Suppressor macrophage treated with lipopolysaccharide for 4 hours (primary cell): ENCODE measurements at regions not wholly inside any gene's neighbourhood (a gene's known extent, or its start where the extent isn't known, plus 50 kb on each side); places are given as distances from the start of the nearest gene placed in this dataset.
"Not testable (repeated sequence)": the region's sequence is repeated elsewhere in the genome, so short reads cannot be mapped to it uniquely, and the experiment has no call there.

Source experiments
- DNase-seq: peaks from one replicate; pipeline ENCODE4 v3.0.0-alpha.2; 2020

- no peak for DNase-seq
Measured at GRCh38 chr3:61445924-61446323, 115.4 kb upstream of the PTPRG start.

DNA sequence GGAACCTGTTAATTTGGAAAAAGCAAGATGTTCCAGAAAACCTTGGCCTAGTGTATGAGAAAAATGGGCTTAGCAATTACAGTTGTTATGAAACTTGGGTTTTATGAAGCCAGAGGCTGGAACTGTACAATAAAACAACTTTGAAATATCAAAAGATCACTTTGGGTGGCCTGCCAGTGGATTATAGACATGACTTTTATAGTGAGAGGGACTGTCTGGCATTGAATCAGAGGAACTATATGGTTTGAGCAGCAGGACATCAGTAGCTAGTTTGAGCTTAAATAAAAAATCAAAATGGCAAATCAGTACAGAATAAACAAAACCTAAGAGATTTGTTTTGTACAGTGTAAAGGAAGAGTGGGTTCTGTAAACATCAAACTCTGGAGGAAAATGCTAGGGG, 115.0 kb upstream of the PTPRG start:
- no peak for DNase-seq

GRCh38 chr3:61448378-61448777, 113.0 kb upstream of the PTPRG start:
- no peak for DNase-seq

DNA sequence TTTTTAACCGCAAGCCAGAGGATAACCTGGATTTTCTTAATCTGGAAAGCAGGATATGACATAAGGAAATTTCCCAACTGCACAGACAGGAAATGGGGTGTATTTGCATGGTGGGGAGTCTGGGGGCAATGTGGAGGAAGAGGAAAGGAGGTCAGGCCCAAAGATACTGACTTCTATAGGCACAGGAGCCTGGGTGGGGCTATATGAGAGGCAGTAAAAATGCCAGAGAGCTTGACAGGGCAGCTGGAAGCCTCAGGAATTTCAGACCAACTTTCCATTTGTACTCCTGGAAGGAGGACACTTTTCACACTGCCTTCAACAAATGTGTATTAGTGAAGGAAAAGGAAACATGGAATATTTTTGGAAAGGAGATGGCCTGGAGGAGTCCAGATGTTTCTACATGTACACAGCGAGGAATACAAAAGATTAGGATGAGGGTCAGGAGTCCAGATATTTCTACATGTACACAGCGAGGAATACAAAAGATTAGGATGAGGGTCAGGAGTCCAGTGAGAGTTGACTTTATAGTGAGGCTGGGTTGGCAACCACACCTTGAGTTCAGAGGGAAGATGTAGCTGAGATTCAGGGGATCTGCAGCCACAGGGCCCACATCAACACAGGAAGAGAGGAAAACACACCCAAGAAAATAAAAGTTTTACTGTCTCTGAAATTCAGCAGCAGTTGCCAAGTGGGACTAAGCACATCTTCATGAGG, 111.9 kb upstream of the PTPRG start:
- DNase-seq: no peak

GRCh38 chr3:61450866-61451265, 110.5 kb upstream of the PTPRG start:
- no peak for DNase-seq

GRCh38 chr3:61451841-61452240, 109.5 kb upstream of the PTPRG start:
- no peak for DNase-seq

DNA sequence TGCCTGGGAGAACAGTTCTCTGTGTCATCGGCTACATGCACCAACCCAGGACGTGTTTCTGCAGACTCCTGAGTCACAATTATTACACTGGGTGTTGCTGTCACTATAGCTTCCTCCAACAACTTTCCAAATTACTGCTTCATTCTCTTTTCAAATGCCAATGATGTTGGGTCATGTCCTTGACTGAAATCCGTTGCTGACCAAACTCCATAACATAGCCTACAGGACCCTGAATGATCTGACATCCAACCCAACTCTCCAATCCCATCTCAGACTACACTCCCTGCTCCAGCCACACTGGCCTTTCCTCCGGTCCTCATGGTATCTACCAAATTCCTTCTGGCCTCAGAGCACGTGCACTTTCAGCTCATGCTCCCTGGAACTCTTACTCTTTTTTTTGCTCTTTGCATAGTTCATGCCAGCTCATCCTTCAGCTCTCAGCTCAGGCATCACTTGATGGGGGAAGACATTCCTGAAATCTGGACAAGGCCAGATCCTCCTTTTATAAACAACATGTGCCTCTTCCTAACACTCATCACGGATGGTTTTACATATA, 108.8 kb upstream of the PTPRG start:
- no peak for DNase-seq

GRCh38 chr3:61454006-61454585, 107.3 kb upstream of the PTPRG start:
- DNase-seq: no peak

- DNase-seq: no peak
Measured at GRCh38 chr3:61454801-61455200, 106.6 kb upstream of the PTPRG start.

DNA sequence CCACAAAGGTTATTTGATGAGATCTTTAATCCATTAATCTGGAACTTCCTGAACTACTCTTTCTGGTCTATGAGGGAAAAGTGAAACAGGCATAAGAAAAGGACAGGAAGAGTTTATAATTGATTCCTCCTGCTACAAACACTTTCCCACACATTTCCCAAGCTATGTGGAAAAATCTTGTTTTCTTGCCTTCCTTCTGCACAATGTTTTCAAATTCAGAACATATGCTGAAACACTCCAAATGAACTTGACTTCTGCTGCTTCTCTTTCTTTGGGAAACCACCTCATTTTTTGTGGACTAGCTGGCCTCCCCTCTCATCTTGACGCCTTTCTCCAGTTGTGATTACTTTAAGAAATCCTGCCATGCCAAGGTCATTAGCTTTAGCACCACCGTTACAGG, 100.7 kb upstream of the PTPRG start:
- no peak for DNase-seq

DNA sequence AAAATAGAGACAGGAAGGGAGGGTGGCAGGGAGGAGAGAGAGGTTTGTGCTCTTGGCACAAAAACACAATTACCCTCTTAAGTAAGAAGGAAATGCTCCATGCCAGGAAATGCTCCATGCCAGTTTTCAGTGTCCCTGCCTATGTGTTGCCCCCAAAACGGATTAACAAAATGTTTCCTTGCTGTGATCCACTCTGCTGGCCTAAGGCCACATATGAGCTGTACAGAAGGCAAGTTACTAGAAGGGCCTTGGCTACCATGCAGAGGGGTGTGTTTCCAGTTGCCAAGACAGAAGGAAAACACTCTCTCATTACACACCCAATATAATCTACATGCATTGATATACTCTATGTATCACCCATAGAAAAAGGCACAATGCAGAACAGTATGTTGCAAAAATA, 98.2 kb upstream of the PTPRG start:
- no peak for DNase-seq

GRCh38 chr3:61464518-61465140, 96.7 kb upstream of the PTPRG start:
- DNase-seq: no peak

GRCh38 chr3:61466357-61466756, 95.0 kb upstream of the PTPRG start:
- DNase-seq: no peak

DNA sequence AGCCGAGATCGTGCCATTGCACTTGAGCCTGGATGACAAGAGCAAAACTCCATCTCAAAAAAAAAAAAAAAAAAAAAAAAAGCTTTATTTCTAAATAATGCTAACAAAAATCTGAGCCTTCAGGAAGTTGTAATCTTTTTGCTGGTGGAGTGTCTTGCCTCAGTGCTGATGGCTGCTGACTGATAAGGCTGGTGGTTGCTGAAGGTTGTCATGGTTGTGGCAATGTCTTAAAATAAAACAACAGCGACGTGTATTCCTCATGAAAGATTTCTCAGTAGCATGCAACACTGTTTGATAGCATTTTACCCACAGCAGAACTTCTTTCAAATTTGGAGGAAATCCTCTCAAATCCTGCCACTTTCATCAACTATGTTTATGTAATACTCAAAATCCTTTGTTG, 77.4 kb upstream of the PTPRG start:
- DNase-seq: no peak

- no peak for DNase-seq
Measured at GRCh38 chr3:61493339-61493738, 68.0 kb upstream of the PTPRG start.

- not testable (repeated sequence) for DNase-seq
Measured at GRCh38 chr3:61494309-61494708, 67.1 kb upstream of the PTPRG start.

DNA sequence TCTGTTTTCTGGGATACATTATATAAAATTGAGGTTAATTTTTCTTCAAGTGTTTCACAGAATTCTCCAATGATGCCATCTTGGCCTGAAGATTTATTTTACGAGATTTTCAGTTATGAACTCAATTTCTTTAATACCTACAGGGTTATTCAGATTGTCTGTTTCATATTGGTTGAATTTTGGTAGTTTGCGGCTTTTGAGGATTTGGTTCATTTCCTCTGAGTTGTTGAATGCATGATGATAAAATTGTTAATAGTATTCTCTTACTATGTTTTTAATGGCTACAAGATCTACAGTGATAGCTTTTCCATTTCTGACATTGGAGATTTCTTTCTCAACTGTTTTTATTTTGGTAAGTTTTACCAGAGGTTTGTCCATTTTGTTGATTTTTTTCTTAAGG, 63.9 kb upstream of the PTPRG start:
- DNase-seq: no peak

DNA sequence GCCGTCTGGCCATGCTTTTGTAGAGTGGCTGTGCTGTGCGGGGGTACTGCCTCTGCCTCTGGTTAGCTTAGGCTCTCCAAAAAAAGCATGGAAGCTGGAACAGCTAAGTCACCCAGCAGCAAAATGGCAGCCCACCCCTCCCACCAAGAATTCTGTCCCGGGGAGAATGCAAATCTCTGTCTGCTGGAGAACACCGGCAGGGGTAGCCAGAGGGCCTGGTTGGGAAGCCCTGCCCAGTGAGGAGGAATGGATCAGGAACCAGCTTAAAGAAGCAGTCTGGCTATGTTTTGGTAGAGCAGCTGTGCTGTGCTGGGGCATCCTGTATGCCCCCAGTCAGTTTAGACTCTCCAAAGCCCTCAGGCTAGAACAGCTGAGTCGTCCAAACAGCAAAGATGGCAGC, 56.2 kb upstream of the PTPRG start:
- no peak for DNase-seq

DNA sequence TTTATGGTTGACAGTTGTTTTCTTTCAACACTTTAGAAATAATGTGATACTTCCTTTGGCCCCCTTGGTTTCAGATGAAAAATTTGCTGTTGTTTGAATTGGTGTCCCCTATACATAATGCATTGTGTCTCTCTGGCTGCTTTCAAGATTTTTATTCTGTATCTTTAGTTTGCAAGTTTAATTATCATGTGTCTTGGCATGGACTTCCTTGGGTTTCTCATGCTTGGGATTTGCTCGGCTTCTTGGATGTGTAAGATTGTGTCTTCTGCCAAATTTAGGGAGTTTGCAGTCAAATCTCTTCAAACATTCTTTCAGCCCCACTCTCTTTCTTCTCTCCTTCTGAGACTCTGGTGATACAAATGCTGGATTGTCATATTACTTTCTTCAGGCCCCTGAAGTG, 53.4 kb upstream of the PTPRG start:
- no peak for DNase-seq
